HG03064 (cell line): ENCODE measurements at regions not wholly inside any gene's neighbourhood (a gene's known extent, or its start where the extent isn't known, plus 50 kb on each side); places are given as distances from the start of the nearest gene placed in this dataset.

Source experiments
- ATAC-seq: cut with Tn5 transposase; IDR thresholded peaks from one replicate; pipeline ENCODE4 v1.9.1; 2021; ENCODE audit warnings: low read depth; ENCODE audit not compliant: unreplicated experiment

- ATAC-seq = no peak
These were observed 73.6 kb upstream of the OBI1 start for GRCh38 chr13:78732445-78733017.

- no peak for ATAC-seq
These were observed 63.7 kb upstream of the OBI1 start for GRCh38 chr13:78722700-78723099.

- ATAC-seq = no peak
These were observed 60.4 kb upstream of the OBI1 start for GRCh38 chr13:78719367-78719766.

GRCh38 chr13:78714717-78715116 lies 55.8 kb upstream of the OBI1 start:
- no peak for ATAC-seq

- no peak for ATAC-seq
These were observed 53.9 kb upstream of the OBI1 start for GRCh38 chr13:78712831-78713230.

- no peak for ATAC-seq
These were observed 50.1 kb upstream of the OBI1 start for GRCh38 chr13:78709028-78709427.
